H4 (cell line): ENCODE measurements at regions not wholly inside any gene's neighbourhood (a gene's known extent, or its start where the extent isn't known, plus 50 kb on each side); places are given as distances from the start of the nearest gene placed in this dataset.
"Not testable (repeated sequence)": the region's sequence is repeated elsewhere in the genome, so short reads cannot be mapped to it uniquely, and the experiment has no call there.

Experiments
- DNase-seq: peaks from one replicate; pipeline ENCODE4 v3.0.0-alpha.2; 2015; ENCODE audit warnings: low spot score

- no peak for DNase-seq
Observed at GRCh38 chr4:65265526-65265925, 404.8 kb downstream of the EPHA5 start.

- DNase-seq = no peak
Observed at GRCh38 chr4:65259296-65259695, 411.0 kb downstream of the EPHA5 start.

- no peak for DNase-seq
Observed at GRCh38 chr4:65250916-65251315, 419.4 kb downstream of the EPHA5 start.

GRCh38 chr4:65249111-65249510, 421.2 kb downstream of the EPHA5 start:
- DNase-seq = no peak

GRCh38 chr4:65242156-65242846, 428.0 kb downstream of the EPHA5 start:
- no peak for DNase-seq

- no peak for DNase-seq
Observed at GRCh38 chr4:65241257-65241997, 428.9 kb downstream of the EPHA5 start.

GRCh38 chr4:65234061-65234460, 436.2 kb downstream of the EPHA5 start:
- no peak for DNase-seq

GRCh38 chr4:65227628-65228027, 442.7 kb downstream of the EPHA5 start:
- no peak for DNase-seq

- DNase-seq = no peak
Observed at GRCh38 chr4:65223601-65224000, 446.7 kb downstream of the EPHA5 start.

GRCh38 chr4:65223074-65223473, 447.2 kb downstream of the EPHA5 start:
- DNase-seq = not testable (repeated sequence)

- no peak for DNase-seq
Observed at GRCh38 chr4:65217179-65217578, 453.1 kb downstream of the EPHA5 start.

- no peak for DNase-seq
Observed at GRCh38 chr4:65202853-65203236, 467.4 kb downstream of the EPHA5 start.

GRCh38 chr4:65202165-65202852, 468.0 kb downstream of the EPHA5 start:
- no peak for DNase-seq

- DNase-seq = no peak
Observed at GRCh38 chr4:65195666-65196065, 474.6 kb downstream of the EPHA5 start.

GRCh38 chr4:65195002-65195401, 475.3 kb downstream of the EPHA5 start:
- DNase-seq = no peak

GRCh38 chr4:65193985-65194384, 476.3 kb downstream of the EPHA5 start:
- no peak for DNase-seq

GRCh38 chr4:65190780-65191179, 479.5 kb downstream of the EPHA5 start:
- DNase-seq = no peak

- no peak for DNase-seq
Observed at GRCh38 chr4:65175585-65175984, 494.7 kb downstream of the EPHA5 start.

- DNase-seq = no peak
Observed at GRCh38 chr4:65170768-65171514, 499.3 kb downstream of the EPHA5 start.

GRCh38 chr4:65167719-65168118, 502.6 kb downstream of the EPHA5 start:
- DNase-seq = no peak

GRCh38 chr4:65152205-65152604, 518.1 kb downstream of the EPHA5 start:
- no peak for DNase-seq

- DNase-seq = no peak
Observed at GRCh38 chr4:65139998-65140397, 530.3 kb downstream of the EPHA5 start.
